AG10803 (cell line): ENCODE measurements at regions not wholly inside any gene's neighbourhood (a gene's known extent, or its start where the extent isn't known, plus 50 kb on each side); places are given as distances from the start of the nearest gene placed in this dataset.
"Not testable (repeated sequence)": the region's sequence is repeated elsewhere in the genome, so short reads cannot be mapped to it uniquely, and the experiment has no call there.

ENCODE experiments used
- DNase-seq: peaks from one replicate; pipeline ENCODE4 v3.0.0; 2010; ENCODE audit warnings: low read depth
- H3K4me3 ChIP-seq: 2 replicates; pipeline ENCODE4 v1.5.1; 2011; ENCODE audit warnings: mild to moderate bottlenecking, low read length, control low read depth
- CTCF ChIP-seq: conservative IDR thresholded peaks from 2 replicates; pipeline ENCODE4 v1.5.1; 2011; ENCODE audit warnings: mild to moderate bottlenecking, low read length, control low read depth, inconsistent platforms

- H3K4me3 ChIP-seq, result no peak overlapping the region
- DNase-seq, result no peak
- no peak for TF ChIP-seq CTCF
Observed at GRCh38 chr6:169974663-169975062, 223.2 kb downstream of the ERMARD start.

GRCh38 chr6:169973588-169974467 lies 222.4 kb downstream of the ERMARD start:
- not testable (repeated sequence) for H3K4me3 ChIP-seq, DNase-seq

- no peak overlapping the region for H3K4me3 ChIP-seq
- DNase-seq, result no peak
Observed at GRCh38 chr6:169972736-169973135, 221.3 kb downstream of the ERMARD start.

GRCh38 chr6:169972101-169972651 lies 220.8 kb downstream of the ERMARD start:
- H3K4me3 ChIP-seq, result no peak overlapping the region
- DNase-seq, result no peak
- no peak for TF ChIP-seq CTCF

More at GRCh38 chr6:169972736-169973135, 221.3 kb downstream of the ERMARD start:
- TF ChIP-seq CTCF, result no peak

GRCh38 chr6:169971081-169971861 lies 219.8 kb downstream of the ERMARD start:
- DNase-seq, result no peak
- H3K4me3 ChIP-seq, result no peak overlapping the region
- TF ChIP-seq CTCF, result no peak

GRCh38 chr6:169970306-169970988 lies 219.0 kb downstream of the ERMARD start:
- DNase-seq, result no peak
- no peak overlapping the region for H3K4me3 ChIP-seq
- TF ChIP-seq CTCF, result no peak

- no peak for DNase-seq
- H3K4me3 ChIP-seq, result no peak overlapping the region
- TF ChIP-seq CTCF, result no peak
Observed at GRCh38 chr6:169969372-169970099, 218.1 kb downstream of the ERMARD start.
